Activated T-cell treated with anti-CD3 and anti-CD28 coated beads, Interleukin-2, amount 50 U/mL, for 72 hours (primary cell): ENCODE measurements at regions not wholly inside any gene's neighbourhood (a gene's known extent, or its start where the extent isn't known, plus 50 kb on each side); places are given as distances from the start of the nearest gene placed in this dataset.

Source experiments
- ATAC-seq, 2 donors: fragments of 150-1000 bp; cut with Tn5 transposase; replicated peaks in 1 of 2; 2 replicates each; pipeline ENCODE4 v1.10.0; 2021; ENCODE audit warnings: moderate library complexity in 2 of 2, mild to moderate bottlenecking in 1 of 2
- DNase-seq, 2 donors: peaks; one replicate each; pipeline ENCODE4 v3.0.0; 2021 to 2022; ENCODE audit warnings: mixed read lengths in 1 of 2
- H3K27ac Mint-ChIP-seq: one replicate; pipeline ENCODE4 v1.8.0; 2022; ENCODE audit warnings: mild to moderate bottlenecking, moderate library complexity, mixed read lengths
- H3K27me3 Mint-ChIP-seq: one replicate; pipeline ENCODE4 v1.8.0; 2022; ENCODE audit warnings: low read depth, mixed read lengths
- H3K36me3 Mint-ChIP-seq, 2 donors: one replicate each; pipeline ENCODE4 v1.8.0; 2022; ENCODE audit warnings: mixed read lengths in 2 of 2, mild to moderate bottlenecking in 1 of 2; ENCODE audit not compliant: insufficient read depth in 2 of 2
- H3K4me1 Mint-ChIP-seq: one replicate; pipeline ENCODE4 v1.8.0; 2022; ENCODE audit warnings: low read depth, mixed read lengths
- H3K4me3 Mint-ChIP-seq, 2 donors: one replicate each; pipeline ENCODE4 v1.8.0; 2022; ENCODE audit warnings: mild to moderate bottlenecking in 2 of 2, mixed read lengths in 2 of 2, moderate library complexity in 2 of 2
- H3K9me3 Mint-ChIP-seq, 2 donors: one replicate each; pipeline ENCODE4 v1.8.0; 2022; ENCODE audit warnings: mixed read lengths in 2 of 2

DNA sequence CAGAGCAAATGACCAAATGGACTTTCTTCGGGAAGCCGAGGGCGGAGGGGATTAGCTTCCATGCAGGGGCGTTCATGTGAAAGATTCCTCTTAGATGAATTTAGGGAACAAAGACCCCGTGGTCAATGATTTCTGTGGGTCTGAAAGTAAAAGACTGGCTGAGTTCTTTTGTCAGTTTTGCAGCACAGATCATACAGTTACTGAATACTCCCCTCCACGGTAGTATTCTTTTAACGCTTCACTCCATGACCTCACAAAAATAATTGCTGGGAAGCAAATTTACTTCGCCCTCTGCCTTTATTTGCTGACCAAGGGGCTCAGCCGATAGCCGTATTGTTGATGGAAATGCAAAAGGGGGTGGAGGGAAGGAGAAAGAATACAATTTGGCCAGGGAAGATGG lies 86.0 kb upstream of the SALL4 start:
- Mint-ChIP-seq H3K4me3 (no peak overlapping the region), H3K4me1 (no peaks in the 10 kb centered on the region), H3K27me3 (no peaks in the 10 kb centered on the region), H3K36me3 (no peaks in the 10 kb centered on the region), H3K9me3 (no peaks in the 10 kb centered on the region), H3K27ac (no peak overlapping the region)
- ATAC-seq (no peak), DNase-seq (no peak)

DNA sequence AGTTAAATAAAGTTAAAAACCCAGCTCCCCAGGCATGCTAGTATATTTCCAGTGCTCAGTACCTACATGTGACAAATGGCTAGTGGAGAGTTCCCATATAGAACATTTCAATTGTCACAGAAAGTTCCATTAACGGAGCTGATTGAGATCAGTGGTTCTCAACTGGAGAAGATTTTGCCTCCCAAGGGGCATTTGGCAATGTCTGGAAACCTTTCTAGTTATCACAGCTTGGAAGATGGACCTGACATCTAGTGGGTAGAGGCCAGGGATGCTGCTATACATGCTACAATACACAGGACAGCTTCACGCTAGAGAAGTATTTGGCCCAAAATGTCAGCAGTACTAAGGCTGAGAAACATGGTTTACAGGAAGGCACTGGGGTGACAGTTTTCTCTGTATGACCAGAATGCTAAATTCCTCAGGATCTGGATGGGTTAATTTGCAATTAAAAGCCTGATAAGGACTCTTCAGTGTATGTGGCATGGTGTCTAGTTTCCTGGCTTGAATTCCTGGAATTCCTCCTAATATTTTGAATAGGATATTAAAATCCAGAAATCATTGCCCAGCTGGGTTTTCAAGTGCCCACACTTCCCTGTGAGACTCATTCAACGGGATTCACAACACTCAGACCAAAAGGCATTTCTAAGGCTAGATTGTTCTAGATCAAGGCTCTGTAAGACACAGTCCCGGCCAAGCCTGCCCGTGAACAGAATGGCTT lies 84.7 kb upstream of the SALL4 start:
- no peaks in the 10 kb centered on the region for H3K36me3 Mint-ChIP-seq
- DNase-seq (no peak), ATAC-seq (no peak)
- no peaks in the 10 kb centered on the region for H3K27me3 Mint-ChIP-seq
- no peaks in the 10 kb centered on the region for H3K9me3 Mint-ChIP-seq
- no peaks in the 10 kb centered on the region for H3K4me1 Mint-ChIP-seq
- no peak overlapping the region for H3K27ac Mint-ChIP-seq
- no peak overlapping the region for H3K4me3 Mint-ChIP-seq

DNA sequence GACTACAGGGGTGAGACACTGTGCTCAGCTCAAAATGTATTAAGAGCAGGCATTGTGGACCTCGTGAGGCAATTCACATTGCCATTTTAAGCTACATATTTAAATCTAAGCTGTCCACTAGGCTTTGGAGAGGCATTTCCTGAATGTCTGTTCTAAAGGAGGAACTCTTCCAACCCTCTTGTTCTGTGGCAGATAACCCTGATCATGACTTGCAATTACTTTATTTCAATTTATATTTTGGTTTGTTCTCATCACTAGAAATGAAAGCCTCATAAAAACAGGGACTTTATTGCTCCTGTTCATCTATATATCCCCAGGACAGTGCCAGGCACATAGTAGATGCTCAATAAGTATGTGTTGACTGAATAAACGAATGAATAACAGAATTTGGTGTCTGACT lies 84.0 kb upstream of the SALL4 start:
- no peak for DNase-seq
- H3K36me3 Mint-ChIP-seq, result no peaks in the 10 kb centered on the region
- no peaks in the 10 kb centered on the region for H3K9me3 Mint-ChIP-seq
- no peaks in the 10 kb centered on the region for H3K27me3 Mint-ChIP-seq
- no peak overlapping the region for H3K4me3 Mint-ChIP-seq
- ATAC-seq, result no peak
- no peak overlapping the region for H3K27ac Mint-ChIP-seq
- no peaks in the 10 kb centered on the region for H3K4me1 Mint-ChIP-seq

DNA sequence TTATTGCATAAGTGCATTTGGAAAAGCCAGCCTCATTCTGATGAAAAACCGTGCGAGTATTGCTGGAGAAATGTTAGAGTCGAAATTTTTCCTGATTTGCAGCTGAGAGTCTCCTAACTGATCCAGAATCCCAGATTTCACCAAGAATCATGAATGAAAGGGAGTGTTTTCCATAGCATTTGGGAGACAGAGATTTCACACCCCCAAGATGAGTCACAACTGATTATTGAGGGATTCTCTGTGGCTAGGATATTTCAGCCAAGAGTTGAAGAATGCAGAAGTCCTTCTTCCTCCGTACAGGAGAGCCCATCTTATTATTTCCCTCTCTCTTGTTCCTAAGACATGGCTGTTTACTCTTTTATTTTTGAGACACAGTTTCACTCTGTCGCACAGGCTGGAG lies 82.2 kb upstream of the SALL4 start:
- no peaks in the 10 kb centered on the region for H3K27me3 Mint-ChIP-seq
- no peaks in the 10 kb centered on the region for H3K9me3 Mint-ChIP-seq
- no peak overlapping the region for H3K4me3 Mint-ChIP-seq
- DNase-seq, result no peak
- no peaks in the 10 kb centered on the region for H3K4me1 Mint-ChIP-seq
- no peaks in the 10 kb centered on the region for H3K36me3 Mint-ChIP-seq
- no peak for ATAC-seq
- H3K27ac Mint-ChIP-seq, result no peak overlapping the region

DNA sequence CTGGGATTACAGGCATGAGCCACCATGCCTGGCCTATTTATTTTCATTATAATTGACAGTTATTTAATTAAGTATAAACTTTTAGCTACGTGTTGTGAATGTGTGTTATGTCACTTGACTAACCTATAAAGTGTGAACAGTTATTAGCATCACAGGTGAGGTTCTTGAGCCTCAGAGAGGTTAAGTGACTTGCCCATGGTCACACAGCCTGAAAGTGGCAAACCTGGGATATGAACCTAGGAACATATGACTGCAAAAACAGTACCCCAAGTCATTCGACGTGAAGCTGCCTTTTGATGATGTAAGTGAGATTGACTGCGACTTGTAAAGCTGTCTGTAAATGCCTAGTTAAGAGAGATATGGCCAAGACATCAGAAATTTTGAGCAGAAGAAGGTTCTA lies 77.9 kb upstream of the SALL4 start:
- Mint-ChIP-seq H3K27me3 (peaks cover 7% of the 10 kb centered on the region), H3K4me3 (no peak overlapping the region), H3K36me3 (no peaks in the 10 kb centered on the region), H3K27ac (no peak overlapping the region), H3K9me3 (no peaks in the 10 kb centered on the region), H3K4me1 (no peaks in the 10 kb centered on the region)
- ATAC-seq, result no peak
- no peak for DNase-seq

DNA sequence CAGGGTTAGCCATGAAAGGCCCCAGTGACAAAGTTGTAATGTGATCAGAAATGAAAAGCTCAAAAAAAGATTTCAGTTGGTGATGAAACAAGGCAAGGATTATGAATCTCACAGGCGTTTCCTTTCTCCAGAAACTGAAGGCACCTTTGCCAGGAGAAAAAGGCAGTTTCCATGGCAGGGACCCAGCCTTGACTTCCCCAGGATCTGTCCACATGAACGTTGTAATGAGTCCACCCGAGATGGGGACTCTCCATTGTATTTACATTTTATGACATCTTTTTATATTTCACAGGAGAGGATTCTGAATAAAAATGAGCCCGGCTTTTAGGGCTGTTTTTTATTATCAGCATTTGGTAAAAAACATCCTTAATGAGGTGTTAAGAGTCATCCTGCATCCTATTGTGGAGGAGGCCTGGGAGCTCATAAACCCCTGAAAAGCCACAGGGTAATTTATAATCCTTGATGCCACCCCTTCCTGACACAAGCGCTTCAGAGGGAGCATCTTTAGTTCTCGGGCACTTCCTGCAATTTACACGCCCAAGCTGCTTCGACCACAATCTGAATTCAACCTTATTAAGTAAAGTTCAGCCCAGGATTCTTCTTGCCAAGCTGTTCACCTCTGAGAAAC lies 74.1 kb upstream of the SALL4 start:
- Mint-ChIP-seq H3K9me3 (no peaks in the 10 kb centered on the region), H3K27me3 (peaks cover 7% of the 10 kb centered on the region), H3K4me1 (no peaks in the 10 kb centered on the region), H3K27ac (no peak overlapping the region), H3K4me3 (no peak overlapping the region), H3K36me3 (no peaks in the 10 kb centered on the region)
- ATAC-seq (no peak), DNase-seq (no peak)

DNA sequence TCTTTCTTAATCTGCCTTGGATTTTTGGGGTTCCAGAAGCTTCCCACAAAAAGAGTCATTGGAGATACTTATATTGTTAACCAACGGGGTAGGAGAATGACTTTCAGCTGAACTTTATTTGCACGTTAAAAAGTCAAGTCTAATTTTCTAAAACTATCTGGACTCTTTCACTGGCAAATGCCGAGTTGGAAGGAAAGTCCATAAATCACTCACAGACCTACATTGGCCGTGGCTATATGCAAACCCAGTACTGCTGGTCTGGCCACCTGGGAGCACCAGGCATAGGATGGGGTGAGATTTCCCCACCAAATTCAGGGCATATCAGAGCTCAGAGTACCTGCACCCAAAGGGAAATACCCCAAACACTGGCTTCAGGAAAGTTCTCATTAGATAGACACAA lies 71.3 kb upstream of the SALL4 start:
- ATAC-seq (no peak), DNase-seq (no peak)
- Mint-ChIP-seq H3K4me1 (no peaks in the 10 kb centered on the region), H3K27ac (no peak overlapping the region), H3K27me3 (peaks cover 7% of the 10 kb centered on the region), H3K36me3 (no peaks in the 10 kb centered on the region), H3K4me3 (no peak overlapping the region), H3K9me3 (no peaks in the 10 kb centered on the region)

DNA sequence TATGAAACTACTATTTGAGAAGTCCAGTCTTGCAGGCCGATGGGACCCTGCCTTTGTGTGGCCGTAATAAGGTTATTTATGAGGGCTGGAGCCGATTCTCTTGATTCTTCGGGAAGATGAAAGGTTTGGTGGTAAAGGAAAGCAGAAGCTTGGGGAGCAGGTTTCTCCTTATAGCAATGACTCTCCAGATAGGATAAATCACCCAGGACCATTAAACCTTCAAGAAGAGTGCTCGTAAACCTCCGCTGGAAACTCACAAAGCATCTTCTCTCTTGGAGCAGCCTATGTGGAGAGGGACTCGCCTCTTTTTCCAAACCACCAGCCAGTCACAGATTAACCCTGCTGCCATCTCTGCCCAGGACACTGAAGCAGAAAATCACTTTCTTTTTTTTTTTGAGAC lies 69.6 kb upstream of the SALL4 start:
- DNase-seq (no peak), ATAC-seq (no peak)
- Mint-ChIP-seq H3K27ac (no peak overlapping the region), H3K4me1 (no peaks in the 10 kb centered on the region), H3K4me3 (no peak overlapping the region), H3K9me3 (no peaks in the 10 kb centered on the region), H3K36me3 (no peaks in the 10 kb centered on the region), H3K27me3 (peaks cover 3% of the 10 kb centered on the region)

DNA sequence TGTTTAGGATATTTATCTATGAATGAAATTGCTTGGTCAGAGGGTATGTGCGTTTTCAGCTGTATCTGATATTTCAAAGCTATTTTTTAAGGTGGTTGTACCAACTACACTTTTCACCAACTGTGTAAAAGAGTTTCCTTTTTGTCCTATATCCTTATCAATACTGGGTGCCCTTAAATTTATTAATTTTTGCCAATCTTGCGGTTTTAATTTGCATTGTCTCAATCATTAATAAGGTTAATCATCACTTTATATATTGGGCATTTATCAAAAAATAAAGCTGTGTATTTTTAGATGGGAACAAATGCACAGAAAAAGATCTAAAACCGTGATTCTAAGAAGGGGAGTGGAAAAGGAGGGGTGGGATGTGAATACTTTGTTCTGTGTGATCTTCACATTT lies 66.7 kb upstream of the SALL4 start:
- no peak for DNase-seq
- Mint-ChIP-seq H3K9me3 (no peaks in the 10 kb centered on the region), H3K4me1 (no peaks in the 10 kb centered on the region), H3K27me3 (peaks cover 6% of the 10 kb centered on the region), H3K4me3 (no peak overlapping the region), H3K36me3 (no peaks in the 10 kb centered on the region), H3K27ac (no peak overlapping the region)
- ATAC-seq, result no peak

DNA sequence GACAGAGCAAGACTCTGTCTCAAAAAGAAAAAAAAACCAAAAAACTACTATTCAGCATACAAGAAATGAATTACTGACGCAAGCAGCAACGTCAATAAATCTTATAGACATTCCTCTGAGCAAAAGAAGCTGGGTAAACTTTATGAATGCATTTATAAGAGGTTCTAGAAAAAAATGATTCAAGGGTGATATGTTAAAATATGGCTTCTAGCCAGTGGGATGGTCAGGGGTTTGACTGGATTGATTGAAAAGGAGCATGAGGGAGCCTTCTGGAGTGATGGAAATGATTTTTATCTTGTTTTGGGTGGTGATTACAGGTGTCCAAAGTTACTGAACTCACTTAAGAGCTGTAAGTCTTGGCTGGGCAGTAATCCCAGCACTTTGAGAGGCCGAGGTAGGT lies 64.9 kb upstream of the SALL4 start:
- DNase-seq (no peak), ATAC-seq (no peak)
- Mint-ChIP-seq H3K9me3 (no peaks in the 10 kb centered on the region), H3K4me3 (no peak overlapping the region), H3K27ac (no peak overlapping the region), H3K4me1 (no peaks in the 10 kb centered on the region), H3K27me3 (peaks cover 6% of the 10 kb centered on the region), H3K36me3 (no peaks in the 10 kb centered on the region)

DNA sequence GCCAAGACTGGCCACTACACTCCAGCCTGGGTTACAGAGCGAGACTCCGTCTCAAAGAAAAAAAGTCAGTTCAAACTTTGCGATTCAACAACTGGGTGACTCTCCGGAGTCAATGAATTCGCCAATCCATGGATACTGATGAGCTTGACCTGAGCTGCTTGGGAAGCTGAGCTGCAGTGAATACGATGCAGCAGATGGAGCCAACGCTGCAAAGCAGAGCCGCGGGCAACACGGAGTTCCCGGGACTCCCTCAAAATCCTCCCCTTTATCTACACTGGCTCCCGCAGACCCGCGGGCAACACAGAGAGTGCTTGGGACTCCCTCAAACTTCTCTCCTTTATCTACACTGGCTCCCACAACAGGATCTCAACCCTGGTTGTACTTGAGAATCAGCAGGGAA lies 62.6 kb upstream of the SALL4 start:
- H3K27ac Mint-ChIP-seq, result no peak overlapping the region
- ATAC-seq (no peak), DNase-seq (no peak)
- H3K36me3 Mint-ChIP-seq, result no peaks in the 10 kb centered on the region
- no peak overlapping the region for H3K4me3 Mint-ChIP-seq
- H3K4me1 Mint-ChIP-seq, result no peaks in the 10 kb centered on the region
- peaks cover 14% of the 10 kb centered on the region for H3K27me3 Mint-ChIP-seq
- no peaks in the 10 kb centered on the region for H3K9me3 Mint-ChIP-seq

DNA sequence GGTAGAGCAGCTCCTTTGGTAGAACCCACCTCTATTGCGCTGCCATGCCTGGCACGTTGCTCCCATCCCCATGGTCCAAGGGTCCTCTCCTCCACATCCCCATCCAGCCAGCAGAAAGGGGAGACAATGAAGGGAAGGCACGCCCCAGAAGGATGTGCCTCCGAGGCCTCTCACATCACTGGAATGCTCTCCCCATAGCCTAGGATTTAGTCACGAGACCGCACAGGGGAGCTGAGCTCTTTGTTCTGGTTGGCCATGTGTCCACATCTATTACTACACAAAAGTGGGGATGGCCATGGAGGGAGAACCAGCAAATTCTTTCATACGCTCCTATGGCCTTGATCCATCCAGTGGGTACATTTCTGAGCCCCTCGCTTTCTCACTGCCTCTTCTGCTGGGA lies 60.5 kb upstream of the SALL4 start:
- ATAC-seq (no peak), DNase-seq (no peak)
- Mint-ChIP-seq H3K36me3 (no peaks in the 10 kb centered on the region), H3K4me1 (no peaks in the 10 kb centered on the region), H3K27me3 (peaks cover 14% of the 10 kb centered on the region), H3K9me3 (no peaks in the 10 kb centered on the region), H3K27ac (no peak overlapping the region), H3K4me3 (no peak overlapping the region)

DNA sequence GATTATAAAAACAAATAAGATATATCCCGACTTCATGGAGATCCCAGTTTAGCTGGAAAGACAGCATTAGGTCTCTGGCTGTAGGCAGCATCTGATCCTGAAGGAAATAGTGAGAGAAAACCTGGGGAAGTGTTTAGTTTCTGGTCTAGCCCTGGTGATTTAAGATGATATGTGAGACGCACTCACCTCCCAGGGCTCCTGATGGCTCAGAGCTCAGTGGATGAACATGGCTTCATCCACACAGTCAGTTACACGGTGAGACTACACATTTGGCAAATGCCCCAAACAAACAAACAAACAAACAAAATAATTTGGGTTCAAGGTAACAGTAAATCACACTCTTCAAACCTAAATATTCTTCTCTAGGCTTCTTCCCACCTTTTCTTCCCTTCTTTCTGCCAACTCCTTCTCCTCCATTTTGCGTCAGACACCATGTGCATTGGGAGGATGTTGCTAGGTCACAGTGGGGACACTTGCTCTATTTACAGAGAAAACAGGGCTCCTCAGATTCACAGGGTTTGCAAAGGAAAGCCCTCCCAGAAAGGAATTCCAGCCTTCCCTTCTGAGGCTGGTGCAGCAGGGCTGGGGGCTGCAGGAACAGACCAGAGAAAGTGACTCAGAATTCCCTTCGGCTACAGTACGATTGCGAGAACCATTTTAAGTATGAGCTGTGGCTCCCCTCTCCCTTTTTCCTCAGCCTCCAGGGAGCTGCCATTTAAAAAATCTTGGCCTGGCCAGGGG lies 59.6 kb upstream of the SALL4 start:
- H3K27me3 Mint-ChIP-seq, result peaks cover 14% of the 10 kb centered on the region
- no peaks in the 10 kb centered on the region for H3K4me1 Mint-ChIP-seq
- ATAC-seq (no peak), DNase-seq (no peak)
- H3K4me3 Mint-ChIP-seq, result no peak overlapping the region
- H3K9me3 Mint-ChIP-seq, result no peaks in the 10 kb centered on the region
- H3K27ac Mint-ChIP-seq, result no peak overlapping the region
- H3K36me3 Mint-ChIP-seq, result no peaks in the 10 kb centered on the region
